Upper lobe of left lung (tissue), 4 donors: ENCODE measurements at regions not wholly inside any gene's neighbourhood (a gene's known extent, or its start where the extent isn't known, plus 50 kb on each side); places are given as distances from the start of the nearest gene placed in this dataset.

Source experiments
- CTCF ChIP-seq, 6 experiments: fragments of 450-650 bp in 4 of 6; fragments of 200-600 bp in 2 of 6; sonication (generic) in 2 of 6; IDR thresholded peaks; one replicate each; pipeline ENCODE4 v1.5.1; 2016 to 2019; ENCODE audit warnings: antibody characterized with exemption in 6 of 6
- EP300 ChIP-seq, 4 donors: sonication (generic); formaldehyde crosslinking; IDR thresholded peaks; one replicate each; pipeline ENCODE4 v1.5.1; 2017; ENCODE audit warnings: antibody characterized with exemption in 4 of 4, control low read depth in 2 of 4
- POLR2AphosphoS5 ChIP-seq, 2 donors: sonication (generic); formaldehyde crosslinking; IDR thresholded peaks; one replicate each; pipeline ENCODE4 v1.5.1; 2017; ENCODE audit warnings: antibody characterized with exemption in 2 of 2

- TF ChIP-seq EP300 (IDR thresholded peaks at IDR 0.05) (no peak), POLR2AphosphoS5 (IDR thresholded peaks at IDR 0.05) (no peak), CTCF (IDR thresholded peaks at IDR 0.05) (no peak)
Observed at GRCh38 chr4:179164267-179164999, 1722.2 kb upstream of the AGA start.
